H9 (cell line): ENCODE measurements at regions not wholly inside any gene's neighbourhood (a gene's known extent, or its start where the extent isn't known, plus 50 kb on each side); places are given as distances from the start of the nearest gene placed in this dataset.

Experiments
- DNase-seq: peaks from one replicate; pipeline ENCODE4 v3.0.0-alpha.2; 2017
- H2AFZ ChIP-seq: one replicate; pipeline ENCODE4 v1.6.1; 2013; ENCODE audit warnings: mild to moderate bottlenecking, low read length, control low read depth, moderate library complexity
- H2AK5ac ChIP-seq: 2 replicates; pipeline ENCODE4 v1.6.1; 2013; ENCODE audit warnings: low read length, control low read depth, mixed read lengths; ENCODE audit not compliant: insufficient read length
- H2BK120ac ChIP-seq: one replicate; pipeline ENCODE4 v1.6.1; 2013; ENCODE audit warnings: low read depth, mild to moderate bottlenecking, low read length, control low read depth, inconsistent platforms; ENCODE audit not compliant: poor library complexity, severe bottlenecking
- H2BK12ac ChIP-seq: 2 replicates; pipeline ENCODE4 v1.6.1; 2013; ENCODE audit warnings: low read length, control low read depth, mixed read lengths, low read depth; ENCODE audit not compliant: insufficient read length
- H2BK15ac ChIP-seq: 2 replicates; pipeline ENCODE4 v1.6.1; 2013; ENCODE audit warnings: low read depth, low read length, control low read depth
- H2BK20ac ChIP-seq: one replicate; pipeline ENCODE4 v1.6.1; 2013; ENCODE audit warnings: low read depth, mild to moderate bottlenecking, low read length, control low read depth, inconsistent platforms; ENCODE audit not compliant: poor library complexity, severe bottlenecking
- H2BK5ac ChIP-seq: 2 replicates; pipeline ENCODE4 v1.6.1; 2013; ENCODE audit warnings: low read length, control low read depth, mixed read lengths; ENCODE audit not compliant: insufficient read length
- H3K14ac ChIP-seq: 2 replicates; pipeline ENCODE4 v1.6.1; 2013; ENCODE audit warnings: low read length, control low read depth; ENCODE audit not compliant: insufficient read depth
- H3K18ac ChIP-seq: 2 replicates; pipeline ENCODE4 v1.6.1; 2013; ENCODE audit warnings: low read depth, mild to moderate bottlenecking, mixed read lengths, low read length, control low read depth; ENCODE audit not compliant: insufficient read length
- H3K23ac ChIP-seq: 2 replicates; pipeline ENCODE4 v1.6.1; 2013; ENCODE audit warnings: low read length, control low read depth, mixed read lengths, low read depth; ENCODE audit not compliant: insufficient read length
- H3K23me2 ChIP-seq: 2 replicates; pipeline ENCODE4 v1.6.1; 2013; ENCODE audit warnings: low read depth, mild to moderate bottlenecking, mixed read lengths, low read length, control low read depth; ENCODE audit not compliant: insufficient read length, poor library complexity, severe bottlenecking
- H3K27ac ChIP-seq: 2 replicates; pipeline ENCODE4 v1.5.1; 2013; ENCODE audit warnings: low read length, control low read depth, mixed read lengths, low read depth; ENCODE audit not compliant: insufficient read length
- H3K27me3 ChIP-seq: 2 replicates; pipeline ENCODE4 v1.6.1; 2013; ENCODE audit warnings: low read length, control low read depth, inconsistent platforms; ENCODE audit not compliant: insufficient read depth
- H3K4ac ChIP-seq: 2 replicates; pipeline ENCODE4 v1.6.1; 2013; ENCODE audit warnings: low read depth, mild to moderate bottlenecking, control low read depth, inconsistent platforms, low read length, moderate library complexity
- H3K4me1 ChIP-seq: 2 replicates; pipeline ENCODE4 v1.6.1; 2013; ENCODE audit warnings: low read length, control low read depth, inconsistent platforms; ENCODE audit not compliant: insufficient read depth
- H3K4me2 ChIP-seq: 2 replicates; pipeline ENCODE4 v1.6.1; 2013; ENCODE audit warnings: low read length, control low read depth, mixed read lengths; ENCODE audit not compliant: insufficient read length, insufficient read depth
- H3K56ac ChIP-seq: 2 replicates; pipeline ENCODE4 v1.6.1; 2013; ENCODE audit warnings: low read depth, mild to moderate bottlenecking, mixed read lengths, low read length, control low read depth; ENCODE audit not compliant: insufficient read length
- H3K79me1 ChIP-seq: 2 replicates; pipeline ENCODE4 v1.6.1; 2013; ENCODE audit warnings: low read depth, mild to moderate bottlenecking, moderate library complexity, low read length, control low read depth, inconsistent platforms; ENCODE audit not compliant: insufficient read depth, poor library complexity, severe bottlenecking
- H3K79me2 ChIP-seq: 2 replicates; pipeline ENCODE4 v1.6.1; 2013; ENCODE audit warnings: low read length, control low read depth, inconsistent platforms; ENCODE audit not compliant: insufficient read depth
- H3K9ac ChIP-seq: 2 replicates; pipeline ENCODE4 v1.6.1; 2013; ENCODE audit warnings: low read length, control low read depth, mixed read lengths; ENCODE audit not compliant: insufficient read length; ENCODE audit errors: extremely low read depth
- H3K9me3 ChIP-seq: one replicate; pipeline ENCODE4 v1.6.1; 2013; ENCODE audit warnings: low read depth, low read length, inconsistent platforms; ENCODE audit not compliant: control insufficient read depth
- H3T11ph ChIP-seq: one replicate; pipeline ENCODE4 v1.6.1; 2013; ENCODE audit warnings: mild to moderate bottlenecking, low read length, control low read depth, inconsistent platforms
- H4K20me1 ChIP-seq: one replicate; pipeline ENCODE4 v1.6.1; 2013; ENCODE audit not compliant: control insufficient read depth, insufficient read length, insufficient read depth
- H4K5ac ChIP-seq: 2 replicates; pipeline ENCODE4 v1.6.1; 2013; ENCODE audit warnings: low read depth, mild to moderate bottlenecking, mixed read lengths, low read length, control low read depth; ENCODE audit not compliant: insufficient read length
- H4K8ac ChIP-seq: replicated peaks from 2 replicates; pipeline ENCODE4 v1.6.1; 2013; ENCODE audit warnings: low read length, control low read depth, mixed read lengths, low read depth; ENCODE audit not compliant: insufficient read length
- H4K91ac ChIP-seq: 2 replicates; pipeline ENCODE4 v1.6.1; 2013; ENCODE audit warnings: low read depth, mild to moderate bottlenecking, moderate library complexity, mixed read lengths, low read length, control low read depth; ENCODE audit not compliant: insufficient read length
- H3K27ac Mint-ChIP-seq, 3 experiments: 2 replicates in 2 of 3; 3 replicates in 1 of 3; pipeline ENCODE4 v1.8.0; 2020 to 2021; ENCODE audit warnings: mixed read lengths in 3 of 3, mild to moderate bottlenecking in 1 of 3, moderate library complexity in 1 of 3
- H3K27me3 Mint-ChIP-seq: 2 replicates; pipeline ENCODE4 v1.8.0; 2021; ENCODE audit warnings: low read depth, mild to moderate bottlenecking, moderate library complexity, mixed read lengths
- H3K36me3 Mint-ChIP-seq, 3 experiments: 2 replicates in 2 of 3; 3 replicates in 1 of 3; pipeline ENCODE4 v1.8.0; 2020 to 2021; ENCODE audit warnings: low read depth in 3 of 3, mixed read lengths in 3 of 3; ENCODE audit not compliant: insufficient read depth in 1 of 3
- H3K4me1 Mint-ChIP-seq, 2 experiments: 2 replicates each; pipeline ENCODE4 v1.8.0; 2020; ENCODE audit warnings: mixed read lengths in 2 of 2
- H3K4me3 Mint-ChIP-seq, 2 experiments: 2 replicates in 1 of 2; 3 replicates in 1 of 2; pipeline ENCODE4 v1.8.0; 2020 to 2021; ENCODE audit warnings: mild to moderate bottlenecking in 2 of 2, mixed read lengths in 2 of 2, moderate library complexity in 1 of 2
- H3K9me3 Mint-ChIP-seq, 2 experiments: 2 replicates in 1 of 2; 3 replicates in 1 of 2; pipeline ENCODE4 v1.8.0; 2020; ENCODE audit warnings: mild to moderate bottlenecking in 2 of 2, mixed read lengths in 2 of 2, moderate library complexity in 1 of 2
- CTCF ChIP-seq: fragments of 200-600 bp; sonication (generic); conservative IDR thresholded peaks from 3 replicates; pipeline ENCODE4 v1.8.0; 2021; ENCODE audit warnings: antibody characterized with exemption, mild to moderate bottlenecking
- WGBS: extraction: QIAGEN DNeasy Blood & Tissue Kit; methylation state at CpG from one replicate; pipeline ENCODE4 v1.1.7; 2013; ENCODE audit warnings: missing lambda C conversion rate, low lambda C conversion rate, mixed read lengths; ENCODE audit not compliant: insufficient read length; ENCODE audit errors: extremely low coverage; 5-methylcytosine and 5-hydroxymethylcytosine counted together

GRCh38 chr5:124876566-124876965 lies 130.1 kb upstream of the ZNF608 start:
- Histone ChIP-seq H2BK15ac (no peak overlapping the region), H3K4me2 (no peak overlapping the region)

More at GRCh38 chr5:124876566-124876965, 130.1 kb upstream of the ZNF608 start:
- Mint-ChIP-seq H3K4me1 (peaks cover 30 to 46% of the 10 kb centered on the region in 2 experiments), H3K4me3 (no peak overlapping the region), H3K27me3 (no peaks in the 10 kb centered on the region), H3K27ac (no peak overlapping the region), H3K9me3 (peaks cover 7 to 13% of the 10 kb centered on the region in 2 experiments; a peak in 4 of 5 replicates), H3K36me3 (peaks cover 0 to 14% (median 3%) of the 10 kb centered on the region in 3 experiments; a peak in 4 of 7 replicates)
- Histone ChIP-seq H3K79me2 (no peaks in the 10 kb centered on the region), H4K8ac (no peak overlapping the region), H3T11ph (no peak overlapping the region), H2AFZ (no peak overlapping the region), H3K9ac (no peak overlapping the region), H2BK20ac (no peak overlapping the region), H3K23me2 (no peaks in the 10 kb centered on the region), H3K56ac (no peak overlapping the region), H3K23ac (no peak overlapping the region), H4K20me1 (no peaks in the 10 kb centered on the region), H3K27ac (no peak overlapping the region), H2BK5ac (no peak overlapping the region), H4K91ac (no peak overlapping the region), H3K14ac (no peak overlapping the region), H3K27me3 (no peaks in the 10 kb centered on the region), H4K5ac (no peak overlapping the region), H2BK120ac (no peak overlapping the region), H3K9me3 (no peaks in the 10 kb centered on the region), H3K4me1 (no peaks in the 10 kb centered on the region), H2AK5ac (no peak overlapping the region), H3K79me1 (no peaks in the 10 kb centered on the region), H3K4ac (no peak overlapping the region), H3K18ac (no peak overlapping the region), H2BK12ac (no peak overlapping the region)
- no CpG with 5 or more reads among the region's 1 CpG for WGBS
- no peak for TF ChIP-seq CTCF
- no peak for DNase-seq
